Activated CD4-positive, CD25-positive, alpha-beta regulatory T cell treated with anti-CD3 and anti-CD28 coated beads, Interleukin-2, amount 50 U/mL, for 24 hours (primary cell): ENCODE measurements at regions not wholly inside any gene's neighbourhood (a gene's known extent, or its start where the extent isn't known, plus 50 kb on each side); places are given as distances from the start of the nearest gene placed in this dataset.

ENCODE experiments used
- ATAC-seq, 2 donors: fragments of 150-1000 bp; cut with Tn5 transposase; one replicate each; pipeline ENCODE4 v1.10.0; 2021; ENCODE audit warnings: mild to moderate bottlenecking in 1 of 2, moderate library complexity in 1 of 2

GRCh38 chr2:5991305-5991968, 299.3 kb downstream of the SOX11 start:
- ATAC-seq = no peak

- no peak for ATAC-seq
Observed at GRCh38 chr2:5995832-5996231, 303.6 kb downstream of the SOX11 start.

GRCh38 chr2:6008186-6008585, 316.0 kb downstream of the SOX11 start:
- ATAC-seq = no peak

GRCh38 chr2:6008726-6009125, 316.5 kb downstream of the SOX11 start:
- ATAC-seq = no peak

- ATAC-seq = no peak
Observed at GRCh38 chr2:6010163-6010562, 318.0 kb downstream of the SOX11 start.

- ATAC-seq = no peak
Observed at GRCh38 chr2:6011921-6012320, 319.7 kb downstream of the SOX11 start.

- no peak for ATAC-seq
Observed at GRCh38 chr2:6017736-6018286, 325.6 kb downstream of the SOX11 start.

- ATAC-seq = no peak
Observed at GRCh38 chr2:6024229-6024628, 332.0 kb downstream of the SOX11 start.

- no peak for ATAC-seq
Observed at GRCh38 chr2:6024784-6025183, 332.6 kb downstream of the SOX11 start.

GRCh38 chr2:6025391-6025790, 333.2 kb downstream of the SOX11 start:
- ATAC-seq = no peak

GRCh38 chr2:6027066-6027465, 334.9 kb downstream of the SOX11 start:
- no peak for ATAC-seq

- no peak for ATAC-seq
Observed at GRCh38 chr2:6031200-6031867, 339.1 kb downstream of the SOX11 start.

- ATAC-seq = no peak
Observed at GRCh38 chr2:6036211-6036610, 344.0 kb downstream of the SOX11 start.

GRCh38 chr2:6043238-6043637, 351.1 kb downstream of the SOX11 start:
- no peak for ATAC-seq

- ATAC-seq = no peak
Observed at GRCh38 chr2:6052649-6053048, 360.5 kb downstream of the SOX11 start.

GRCh38 chr2:6053743-6054142, 361.6 kb downstream of the SOX11 start:
- no peak for ATAC-seq

GRCh38 chr2:6054161-6054671, 362.0 kb downstream of the SOX11 start:
- no peak for ATAC-seq

- ATAC-seq = no peak
Observed at GRCh38 chr2:6060992-6061663, 368.9 kb downstream of the SOX11 start.

GRCh38 chr2:6064757-6065156, 372.6 kb downstream of the SOX11 start:
- ATAC-seq = no peak

GRCh38 chr2:6065703-6066102, 373.5 kb downstream of the SOX11 start:
- no peak for ATAC-seq

- no peak for ATAC-seq
Observed at GRCh38 chr2:6067089-6067488, 374.9 kb downstream of the SOX11 start.

GRCh38 chr2:6067806-6068205, 375.6 kb downstream of the SOX11 start:
- no peak for ATAC-seq

GRCh38 chr2:6068429-6068828, 376.2 kb downstream of the SOX11 start:
- no peak for ATAC-seq

GRCh38 chr2:6069381-6069780, 377.2 kb downstream of the SOX11 start:
- ATAC-seq = no peak
